ENCODE measurements at regions not wholly inside any gene's neighbourhood (a gene's known extent, or its start where the extent isn't known, plus 50 kb on each side); places are given as distances from the start of the nearest gene placed in this dataset.

- TF ChIP-seq CTCF (IDR thresholded peaks at IDR 0.05; ENCODE audit: low read depth, low read length), result no peak
- no peak for TF ChIP-seq EZH2phosphoT487 (IDR thresholded peaks at IDR 0.05; ENCODE audit: low read depth)
Observed at GRCh38 chr7:68707958-68708357, 890.3 kb upstream of the AUTS2 start.

Measured in OCI-LY3 (cell line).